ENCODE measurements at regions not wholly inside any gene's neighbourhood (a gene's known extent, or its start where the extent isn't known, plus 50 kb on each side); places are given as distances from the start of the nearest gene placed in this dataset.

- no peaks in the 10 kb centered on the region for H4K20me1 ChIP-seq (ENCODE audit: insufficient read depth, low read length, poor library complexity, severe bottlenecking)
- peaks cover 26% of the 10 kb centered on the region for H3K4me1 ChIP-seq (ENCODE audit: insufficient read depth, low read length, poor library complexity, severe bottlenecking)
- H3F3A ChIP-seq (ENCODE audit: low read depth): no peaks in the 10 kb centered on the region
- H3K36me3 ChIP-seq (ENCODE audit: insufficient read depth, low read length): no peaks in the 10 kb centered on the region
- H3K9me2 ChIP-seq (replicated peaks; ENCODE audit: low read depth, low read length): no peaks in the 10 kb centered on the region
- no peak overlapping the region for H3K9ac ChIP-seq (ENCODE audit: low read depth, low read length, poor library complexity, severe bottlenecking)
- no peak overlapping the region for H3K4me3 ChIP-seq (ENCODE audit: low read length, poor library complexity, severe bottlenecking)
- peaks cover 5% of the 10 kb centered on the region; the same call in 1 of the 2 replicates for H3K9me3 ChIP-seq (ENCODE audit: insufficient read depth, low read depth, low read length)
- no peak for TF ChIP-seq EZH2phosphoT487 (IDR thresholded peaks at IDR 0.05; ENCODE audit: borderline replicate concordance)
- TF ChIP-seq, protein P1, sequence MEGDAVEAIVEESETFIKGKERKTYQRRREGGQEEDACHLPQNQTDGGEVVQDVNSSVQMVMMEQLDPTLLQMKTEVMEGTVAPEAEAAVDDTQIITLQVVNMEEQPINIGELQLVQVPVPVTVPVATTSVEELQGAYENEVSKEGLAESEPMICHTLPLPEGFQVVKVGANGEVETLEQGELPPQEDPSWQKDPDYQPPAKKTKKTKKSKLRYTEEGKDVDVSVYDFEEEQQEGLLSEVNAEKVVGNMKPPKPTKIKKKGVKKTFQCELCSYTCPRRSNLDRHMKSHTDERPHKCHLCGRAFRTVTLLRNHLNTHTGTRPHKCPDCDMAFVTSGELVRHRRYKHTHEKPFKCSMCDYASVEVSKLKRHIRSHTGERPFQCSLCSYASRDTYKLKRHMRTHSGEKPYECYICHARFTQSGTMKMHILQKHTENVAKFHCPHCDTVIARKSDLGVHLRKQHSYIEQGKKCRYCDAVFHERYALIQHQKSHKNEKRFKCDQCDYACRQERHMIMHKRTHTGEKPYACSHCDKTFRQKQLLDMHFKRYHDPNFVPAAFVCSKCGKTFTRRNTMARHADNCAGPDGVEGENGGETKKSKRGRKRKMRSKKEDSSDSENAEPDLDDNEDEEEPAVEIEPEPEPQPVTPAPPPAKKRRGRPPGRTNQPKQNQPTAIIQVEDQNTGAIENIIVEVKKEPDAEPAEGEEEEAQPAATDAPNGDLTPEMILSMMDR (conservative IDR thresholded peaks at IDR 0.05; ENCODE audit: low read length): no peak
- H3K79me2 ChIP-seq (ENCODE audit: insufficient read depth, low read length): no peaks in the 10 kb centered on the region
- no peak overlapping the region for H2AFZ ChIP-seq (ENCODE audit: low read length)
- H3K4me2 ChIP-seq (ENCODE audit: low read depth, low read length, poor library complexity, severe bottlenecking): peak overlapping the region; percentile 50
- no peaks in the 10 kb centered on the region for H3K27me3 ChIP-seq (ENCODE audit: insufficient read depth, low read length, poor library complexity, severe bottlenecking)
Measured at GRCh38 chr18:33505798-33506197, 65.3 kb upstream of the CCDC178 start.

- Histone ChIP-seq H3K79me2 (ENCODE audit: insufficient read depth, low read length) (no peaks in the 10 kb centered on the region), H3K36me3 (ENCODE audit: insufficient read depth, low read length) (no peaks in the 10 kb centered on the region), H3K9me3 (ENCODE audit: insufficient read depth, low read depth, low read length) (peaks cover 5% of the 10 kb centered on the region; the same call in 1 of the 2 replicates), H3K4me1 (ENCODE audit: insufficient read depth, low read length, poor library complexity, severe bottlenecking) (peaks cover 26% of the 10 kb centered on the region), H3K4me2 (ENCODE audit: low read depth, low read length, poor library complexity, severe bottlenecking) (no peak overlapping the region), H3K9ac (ENCODE audit: low read depth, low read length, poor library complexity, severe bottlenecking) (no peak overlapping the region), H4K20me1 (ENCODE audit: insufficient read depth, low read length, poor library complexity, severe bottlenecking) (no peaks in the 10 kb centered on the region), H2AFZ (ENCODE audit: low read length) (no peak overlapping the region), H3K9me2 (replicated peaks; ENCODE audit: low read depth, low read length) (no peaks in the 10 kb centered on the region), H3K27me3 (ENCODE audit: insufficient read depth, low read length, poor library complexity, severe bottlenecking) (no peaks in the 10 kb centered on the region), H3F3A (ENCODE audit: low read depth) (no peaks in the 10 kb centered on the region), H3K4me3 (ENCODE audit: low read length, poor library complexity, severe bottlenecking) (no peak overlapping the region)
- no peak for TF ChIP-seq EZH2phosphoT487 (IDR thresholded peaks at IDR 0.05; ENCODE audit: borderline replicate concordance)
- TF ChIP-seq, protein P1 (conservative IDR thresholded peaks at IDR 0.05; ENCODE audit: low read length): no peak
Measured at GRCh38 chr18:33505297-33505696, 64.8 kb upstream of the CCDC178 start.

GRCh38 chr18:33495278-33495677 is 54.8 kb upstream of the CCDC178 start:
- TF ChIP-seq EZH2phosphoT487 (IDR thresholded peaks at IDR 0.05; ENCODE audit: borderline replicate concordance): no peak
- TF ChIP-seq, protein P1 (conservative IDR thresholded peaks at IDR 0.05; ENCODE audit: low read length): peak; percentile 78
- Histone ChIP-seq H3K4me1 (ENCODE audit: insufficient read depth, low read length, poor library complexity, severe bottlenecking) (no peaks in the 10 kb centered on the region), H3K9ac (ENCODE audit: low read depth, low read length, poor library complexity, severe bottlenecking) (no peak overlapping the region), H3K79me2 (ENCODE audit: insufficient read depth, low read length) (no peaks in the 10 kb centered on the region), H3K9me2 (replicated peaks; ENCODE audit: low read depth, low read length) (no peaks in the 10 kb centered on the region), H3K4me3 (ENCODE audit: low read length, poor library complexity, severe bottlenecking) (no peak overlapping the region), H3K4me2 (ENCODE audit: low read depth, low read length, poor library complexity, severe bottlenecking) (no peak overlapping the region), H3F3A (ENCODE audit: low read depth) (no peaks in the 10 kb centered on the region), H3K27me3 (ENCODE audit: insufficient read depth, low read length, poor library complexity, severe bottlenecking) (no peaks in the 10 kb centered on the region), H3K36me3 (ENCODE audit: insufficient read depth, low read length) (no peaks in the 10 kb centered on the region), H2AFZ (ENCODE audit: low read length) (no peak overlapping the region), H4K20me1 (ENCODE audit: insufficient read depth, low read length, poor library complexity, severe bottlenecking) (no peaks in the 10 kb centered on the region), H3K9me3 (ENCODE audit: insufficient read depth, low read depth, low read length) (no peaks in the 10 kb centered on the region)
